Stimulated activated CD4-positive, alpha-beta T cell treated with anti-CD3 and anti-CD28 coated beads, Interleukin-1b, Interleukin-23, amount 100 ng/mL, for 4 hours (primary cell): ENCODE measurements at regions not wholly inside any gene's neighbourhood (a gene's known extent, or its start where the extent isn't known, plus 50 kb on each side); places are given as distances from the start of the nearest gene placed in this dataset.
"Not testable (repeated sequence)": the region's sequence is repeated elsewhere in the genome, so short reads cannot be mapped to it uniquely, and the experiment has no call there.

ENCODE experiments used
- DNase-seq, 2 donors: peaks; one replicate each; pipeline ENCODE4 v3.0.0-alpha.2; 2020; ENCODE audit warnings: low read depth in 2 of 2

DNA sequence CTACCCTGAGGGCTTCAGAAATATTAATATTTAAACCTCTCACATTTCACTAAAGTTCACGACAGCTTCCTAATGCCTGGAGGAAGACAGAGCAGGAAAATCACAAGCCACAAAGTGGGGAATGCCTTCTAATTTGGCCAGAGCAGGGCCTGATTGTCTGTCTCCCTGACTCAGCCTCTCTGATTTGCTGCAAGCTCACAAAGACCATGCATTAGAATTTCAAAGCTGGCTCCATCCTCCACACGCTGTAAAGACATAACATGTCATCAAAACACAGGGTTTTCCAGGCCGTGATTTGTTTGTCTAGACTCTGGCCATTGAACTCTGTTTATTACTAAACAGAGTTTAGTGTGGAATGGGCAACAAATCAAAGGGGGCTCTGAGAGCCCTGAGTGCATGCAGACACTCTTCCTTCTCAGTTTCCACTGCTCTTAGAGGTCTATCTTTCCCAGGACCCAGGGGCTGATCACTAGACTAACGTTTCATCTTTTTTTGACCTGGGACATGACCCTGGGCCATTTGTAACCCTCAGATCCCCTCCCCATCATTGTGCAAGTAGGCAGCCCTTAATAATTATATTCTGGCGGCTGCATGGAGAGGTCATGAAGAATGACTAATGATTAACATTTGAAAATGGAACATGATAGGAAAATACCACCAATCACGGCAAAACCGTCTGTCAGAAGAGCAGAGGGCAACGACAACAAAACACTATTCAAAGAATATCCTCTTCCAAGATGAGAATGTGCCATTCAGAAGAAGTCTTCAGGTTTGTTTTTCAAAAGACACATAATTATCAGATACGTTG, 140.2 kb downstream of the ENC1 start:
- no peak for DNase-seq

DNA sequence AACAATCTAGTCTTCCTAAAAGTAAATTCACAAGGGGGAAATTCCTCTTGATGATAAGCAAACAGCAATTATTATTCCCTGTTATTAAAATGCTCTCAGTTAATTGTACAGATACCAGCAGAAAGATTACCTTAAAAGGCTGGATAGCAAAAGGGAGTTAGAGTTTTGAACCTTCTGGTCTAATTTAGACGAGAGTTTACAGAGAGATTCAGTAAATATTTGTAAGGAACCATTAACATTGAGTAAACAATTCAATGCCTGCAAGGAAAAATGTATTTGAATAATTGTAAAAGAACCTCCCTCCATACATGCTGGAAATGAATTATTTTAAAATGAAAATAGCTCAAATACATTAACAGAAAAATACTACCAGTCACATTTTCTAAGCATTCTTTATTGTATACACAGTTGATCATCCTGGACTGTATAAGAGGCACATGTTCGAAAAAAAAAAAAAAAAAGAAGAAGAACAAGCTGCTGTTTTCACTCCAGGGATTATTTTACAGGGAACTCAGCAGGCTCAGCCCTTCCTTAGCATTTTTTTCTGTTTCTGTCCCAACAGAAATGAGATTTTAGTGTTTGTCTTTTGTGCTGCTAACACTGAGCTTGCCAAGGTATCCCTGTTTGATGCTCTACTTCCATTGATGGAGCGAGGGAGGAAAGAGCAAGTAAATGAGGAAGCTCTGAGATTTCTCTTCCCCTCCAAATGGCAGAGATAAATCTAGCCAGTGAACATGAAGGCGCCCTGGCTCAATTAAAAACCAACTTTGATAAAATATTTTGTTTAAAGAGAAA, 141.1 kb downstream of the ENC1 start:
- DNase-seq, result no peak

GRCh38 chr5:74497706-74498105, 142.8 kb downstream of the ENC1 start:
- DNase-seq, result no peak

GRCh38 chr5:74493411-74493810, 147.1 kb downstream of the ENC1 start:
- no peak for DNase-seq

DNA sequence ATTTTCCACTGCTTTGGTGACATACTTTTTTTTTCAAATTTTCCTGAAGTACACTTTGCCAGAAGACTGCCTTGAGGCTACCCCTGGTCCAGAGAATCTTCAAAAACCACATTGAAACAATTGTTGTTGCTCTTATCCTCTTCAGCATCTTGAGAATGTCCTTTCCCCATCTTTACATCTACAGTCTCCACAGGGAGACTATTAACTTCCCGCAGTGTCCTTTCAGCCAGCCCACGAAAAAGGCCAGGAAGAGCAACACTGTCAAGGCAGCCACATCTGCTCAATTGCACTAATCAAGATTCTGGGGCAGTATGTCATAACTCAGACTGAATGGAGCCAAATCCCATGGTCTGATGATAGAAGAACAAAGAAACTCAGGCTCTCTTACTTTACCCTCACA, 148.3 kb downstream of the ENC1 start:
- no peak for DNase-seq

DNA sequence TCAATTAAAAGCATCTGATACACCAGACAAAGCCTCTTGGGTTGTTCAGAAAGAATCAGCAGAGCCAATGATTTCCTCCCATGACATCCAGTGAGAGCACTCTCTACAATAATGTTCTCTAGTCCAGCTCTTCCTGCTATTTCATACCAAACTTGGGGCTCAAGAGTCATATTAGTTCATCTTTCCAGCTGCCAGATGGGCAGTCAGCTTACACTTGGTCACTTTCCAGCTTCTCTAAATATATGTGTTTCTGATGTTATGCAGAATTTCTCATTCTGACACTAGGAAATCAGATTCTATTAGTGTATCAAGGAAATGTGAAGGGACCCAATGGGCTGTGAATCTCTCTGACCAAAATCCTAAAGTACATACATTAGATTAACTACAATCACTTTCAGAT, 148.9 kb downstream of the ENC1 start:
- no peak for DNase-seq

GRCh38 chr5:74490814-74491213, 149.7 kb downstream of the ENC1 start:
- no peak for DNase-seq

- no peak for DNase-seq
These were observed 157.5 kb downstream of the ENC1 start for GRCh38 chr5:74482990-74483389.

- DNase-seq, result no peak
These were observed 158.0 kb downstream of the ENC1 start for GRCh38 chr5:74482523-74482922.

GRCh38 chr5:74481357-74481756, 159.2 kb downstream of the ENC1 start:
- not testable (repeated sequence) for DNase-seq

- DNase-seq, result no peak
These were observed 160.3 kb downstream of the ENC1 start for GRCh38 chr5:74480201-74480600.

GRCh38 chr5:74478328-74478727, 162.2 kb downstream of the ENC1 start:
- DNase-seq, result no peak

GRCh38 chr5:74477761-74478160, 162.8 kb downstream of the ENC1 start:
- no peak for DNase-seq

DNA sequence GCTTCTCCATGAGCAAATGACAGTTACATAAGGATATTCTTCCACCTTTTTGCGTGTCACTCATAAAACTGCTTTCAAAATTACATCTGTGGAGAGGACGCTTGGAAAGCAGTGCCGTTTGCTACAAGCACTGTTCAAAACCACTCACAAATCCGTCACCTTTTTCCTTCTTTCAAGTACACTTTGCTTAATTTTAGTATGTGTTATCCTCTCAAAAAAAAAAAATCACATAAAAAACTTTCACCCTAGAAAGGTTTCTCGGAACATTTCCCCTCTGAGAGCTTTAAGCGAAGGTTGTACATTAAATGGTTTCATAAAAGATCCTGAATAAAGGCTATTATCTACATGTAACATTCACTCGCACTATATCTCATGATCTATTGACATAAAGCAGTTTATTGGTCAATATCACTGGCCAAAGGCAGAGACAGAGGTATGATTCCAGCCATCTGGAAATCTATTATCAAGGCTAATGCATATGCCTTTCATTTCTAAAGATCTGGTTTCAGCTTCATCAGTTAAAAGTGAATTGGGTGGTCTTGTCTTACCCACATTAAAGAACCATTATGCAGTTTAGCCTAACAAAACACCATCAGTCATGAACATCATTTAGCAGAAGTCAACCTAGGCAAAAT, 163.6 kb downstream of the ENC1 start:
- DNase-seq, result no peak

GRCh38 chr5:74476046-74476818, 164.3 kb downstream of the ENC1 start:
- DNase-seq, result no peak

GRCh38 chr5:74471875-74472274, 168.7 kb downstream of the ENC1 start:
- DNase-seq, result no peak

DNA sequence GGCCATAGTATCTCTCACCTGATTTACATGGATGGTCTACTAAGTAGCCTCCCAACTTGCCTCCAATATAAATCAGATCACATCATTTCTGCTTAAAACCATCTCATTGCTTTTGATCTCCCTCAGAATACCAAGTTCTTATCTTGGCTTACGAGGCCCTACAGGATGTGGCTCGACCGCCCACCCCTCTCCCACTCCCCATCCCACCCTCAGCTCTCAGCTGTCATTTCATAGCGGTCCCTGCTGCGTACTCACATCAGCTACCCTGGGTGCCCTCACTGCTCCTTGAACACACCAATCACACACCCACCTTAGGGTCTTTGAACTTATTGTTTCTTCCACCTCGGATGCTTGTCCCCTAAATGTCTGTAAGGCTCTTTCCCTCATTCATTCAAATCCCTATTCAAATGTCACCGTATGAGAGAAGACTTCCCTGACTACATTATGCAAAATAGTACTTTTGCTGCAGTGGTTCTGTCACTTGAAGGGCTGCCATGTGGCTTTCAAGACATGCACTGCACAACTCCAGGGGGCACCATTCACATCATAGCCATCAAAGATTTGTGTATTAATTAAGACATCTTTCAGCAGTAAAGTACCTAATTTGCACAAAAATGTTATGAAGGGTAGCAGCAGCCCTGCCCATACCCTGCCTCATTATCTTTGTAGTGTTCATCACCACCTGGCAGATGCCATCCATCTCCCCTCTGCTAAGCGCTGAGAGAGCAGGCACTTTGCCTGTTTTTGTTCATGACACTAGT, 171.1 kb downstream of the ENC1 start:
- DNase-seq, result no peak

DNA sequence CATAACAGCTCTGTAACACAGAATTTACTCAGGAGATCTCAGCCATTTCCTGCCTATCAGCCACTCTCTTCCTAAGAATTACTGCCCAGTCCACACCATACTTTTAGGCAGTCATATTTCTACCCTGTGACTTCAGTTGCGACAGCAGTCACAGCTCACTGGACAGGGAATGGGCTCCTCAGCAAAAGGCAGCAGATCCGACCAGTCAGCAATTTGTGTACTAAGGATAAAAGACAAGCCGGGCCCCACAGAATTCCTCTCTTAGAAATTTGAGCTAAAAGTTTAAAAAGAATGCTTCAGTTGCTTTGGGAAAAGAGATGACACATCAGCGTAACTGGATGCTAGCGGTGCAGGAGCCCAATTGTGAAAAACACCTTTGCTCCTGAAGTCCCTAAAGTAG, 172.1 kb downstream of the ENC1 start:
- DNase-seq, result no peak

GRCh38 chr5:74465724-74466123, 174.8 kb downstream of the ENC1 start:
- no peak for DNase-seq

GRCh38 chr5:74464512-74465209, 175.9 kb downstream of the ENC1 start:
- no peak for DNase-seq

GRCh38 chr5:74462356-74462755, 178.2 kb downstream of the ENC1 start:
- no peak for DNase-seq
